GM12892 (cell line): ENCODE measurements at regions not wholly inside any gene's neighbourhood (a gene's known extent, or its start where the extent isn't known, plus 50 kb on each side); places are given as distances from the start of the nearest gene placed in this dataset.

Source experiments
- POLR2A ChIP-seq: IDR thresholded peaks from 2 replicates; pipeline ENCODE4 v1.6.1; 2011; ENCODE audit warnings: low read depth, low read length, control low read depth
- TAF1 ChIP-seq: IDR thresholded peaks from 2 replicates; pipeline ENCODE4 v1.6.1; 2011; ENCODE audit warnings: low read depth, mild to moderate bottlenecking, control low read depth, low read length, borderline replicate concordance

DNA sequence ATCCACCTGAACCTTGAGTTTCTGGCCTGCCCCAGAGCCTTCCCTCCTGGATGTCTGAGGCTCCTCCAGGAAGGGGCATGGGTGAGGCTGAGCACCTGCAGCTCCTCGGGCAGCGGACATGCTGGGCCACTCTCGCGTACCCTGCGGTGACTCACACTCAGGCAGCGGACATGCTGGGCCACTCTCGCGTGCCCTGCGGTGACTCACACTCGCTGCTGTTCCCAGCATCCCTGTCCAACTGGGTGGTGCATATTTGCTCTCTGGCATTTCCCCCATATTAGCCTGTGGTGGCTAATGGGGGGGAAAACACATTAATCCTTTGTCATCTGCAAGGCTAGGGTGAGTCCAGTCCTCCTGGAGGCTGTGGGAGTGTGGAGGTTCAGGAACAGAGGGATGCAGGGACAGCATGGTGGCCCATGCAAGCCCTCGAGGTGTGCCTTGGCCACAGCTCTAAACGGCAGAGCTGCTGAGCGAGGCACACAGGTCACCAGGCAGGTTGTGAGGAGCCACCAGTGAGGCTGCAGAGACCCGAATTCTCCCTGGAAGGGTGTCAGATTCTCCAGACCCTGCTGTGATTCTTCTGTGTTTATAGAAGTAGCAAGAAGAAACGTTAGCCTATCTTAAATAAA lies 728.1 kb downstream of the BRD1 start:
- TF ChIP-seq POLR2A, result no peak
- TF ChIP-seq TAF1, result no peak
